ENCODE measurements at regions not wholly inside any gene's neighbourhood (a gene's known extent, or its start where the extent isn't known, plus 50 kb on each side); places are given as distances from the start of the nearest gene placed in this dataset.

- no peak for DNase-seq
Observed at GRCh38 chr6:149185799-149186357, 131.6 kb upstream of the TAB2 start.

DNA sequence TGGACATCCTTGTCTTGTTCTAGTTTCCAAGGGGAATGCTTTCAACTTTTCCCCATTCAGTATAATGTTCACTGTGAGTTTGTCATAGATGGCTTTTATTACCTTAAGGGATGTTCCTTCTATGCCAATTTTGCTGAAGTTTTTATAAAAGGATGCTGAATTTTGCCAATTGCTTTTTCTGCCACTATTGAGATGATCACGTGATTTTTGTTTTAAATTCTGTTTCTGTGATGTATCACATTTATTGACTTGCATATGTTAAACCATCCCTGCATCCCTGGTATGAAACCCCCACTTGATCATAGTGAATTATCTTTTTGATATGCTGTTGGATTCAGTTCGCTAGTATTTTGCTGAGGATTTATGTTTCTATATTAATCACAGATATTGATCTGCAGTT, 130.6 kb upstream of the TAB2 start:
- no peak for DNase-seq

DNA sequence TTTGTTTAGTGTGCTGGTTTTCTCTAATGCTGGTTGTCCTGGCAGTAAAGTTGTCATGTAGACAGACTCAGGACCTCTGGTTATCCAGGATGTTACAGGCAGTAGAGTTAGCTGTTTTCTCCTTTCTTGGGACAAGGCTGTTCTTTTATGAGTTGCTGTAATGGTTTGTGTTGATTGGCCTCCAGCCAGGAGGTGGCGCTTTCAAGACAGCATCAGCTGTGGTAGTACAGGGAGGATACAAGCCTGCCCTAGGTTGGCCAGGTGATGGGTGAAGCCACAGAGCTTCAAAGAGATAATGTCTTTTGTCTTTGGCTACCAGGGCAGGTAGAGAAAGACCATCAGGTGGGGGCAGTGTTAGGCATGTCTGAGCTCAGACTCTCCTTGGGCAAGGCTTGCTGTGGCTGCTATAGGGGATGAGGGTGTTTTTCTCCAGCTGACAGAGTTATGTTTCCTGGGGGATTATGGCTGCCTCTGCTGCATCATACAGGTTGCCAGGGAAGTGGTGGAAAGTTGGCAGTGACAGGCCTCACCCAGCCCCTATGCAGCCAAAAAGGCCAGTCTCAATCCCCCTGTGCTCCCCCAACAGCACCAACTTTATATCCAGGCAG, 127.2 kb upstream of the TAB2 start:
- peak; percentile 17 for DNase-seq

DNA sequence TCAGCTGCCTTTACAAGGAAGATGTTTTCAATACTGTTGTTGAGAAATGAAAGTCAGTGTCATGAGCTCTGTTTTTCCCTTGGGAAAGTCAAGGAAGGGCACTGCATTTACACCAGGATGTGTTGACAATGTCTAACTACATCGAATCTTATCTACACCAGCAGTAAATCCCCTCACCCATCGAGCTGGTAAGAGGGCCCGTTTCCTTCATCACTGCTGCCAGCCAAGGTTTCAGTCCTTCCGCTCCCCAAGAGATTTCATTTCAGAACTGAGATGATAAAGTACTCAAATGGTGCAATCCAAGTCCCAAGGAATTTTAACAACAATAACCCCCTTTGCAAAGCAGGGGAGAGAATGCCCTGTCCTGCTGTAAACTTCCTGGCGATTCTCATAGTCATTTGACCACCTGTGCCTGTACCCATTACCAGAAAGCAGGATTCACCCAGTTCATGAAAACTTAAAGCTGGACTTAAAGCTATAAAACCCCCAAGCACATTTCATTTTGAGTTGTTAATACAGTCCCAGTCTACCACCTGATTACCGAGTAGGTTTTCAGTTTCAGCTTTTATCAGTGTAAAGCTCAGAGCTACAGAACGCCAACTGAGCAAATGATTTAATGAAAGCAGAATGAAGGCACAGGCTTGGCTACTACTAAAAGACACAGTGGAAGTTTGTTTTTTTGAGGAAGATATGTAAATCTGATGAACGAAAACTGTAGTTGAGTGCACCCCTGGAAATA, 122.5 kb upstream of the TAB2 start:
- DNase-seq = no peak

DNA sequence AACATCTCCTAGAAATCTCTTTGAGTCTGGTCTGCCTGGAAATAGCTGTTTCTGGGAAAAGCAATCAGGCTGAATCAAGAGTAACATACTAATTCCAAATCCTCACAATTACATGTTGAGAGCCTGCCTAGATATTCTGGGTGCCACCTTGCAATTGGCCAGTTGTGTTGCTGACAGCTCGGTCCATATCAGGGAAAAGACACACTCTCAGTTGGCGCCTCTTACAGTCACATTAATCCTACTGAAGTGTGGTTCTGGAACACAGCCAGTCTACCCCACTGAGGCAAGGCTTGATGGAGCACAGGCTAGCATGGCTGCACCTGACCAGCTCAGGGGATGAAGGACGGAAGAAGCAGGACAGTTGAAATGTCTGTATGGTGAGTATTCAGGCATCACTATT, 121.4 kb upstream of the TAB2 start:
- DNase-seq = no peak

GRCh38 chr6:149197482-149197881, 120.0 kb upstream of the TAB2 start:
- no peak for DNase-seq

DNA sequence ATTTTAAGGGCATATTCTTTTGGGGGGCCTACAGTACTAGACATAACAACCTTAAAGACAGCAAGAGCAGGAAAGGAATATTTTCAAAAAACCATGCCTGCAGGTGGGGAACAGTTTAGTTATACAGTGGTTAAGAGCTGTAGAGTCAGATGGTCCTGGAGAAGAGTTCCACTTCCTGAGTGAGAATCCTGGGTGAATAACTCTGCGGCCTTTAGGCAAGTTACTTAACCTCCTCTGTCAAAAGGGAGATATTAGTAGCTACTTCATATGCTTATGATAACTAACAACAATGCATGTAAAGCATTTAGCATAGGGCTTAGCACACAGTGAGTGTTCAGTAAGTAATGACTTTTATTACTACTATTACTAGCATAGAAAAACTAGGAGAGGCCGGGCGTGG, 119.2 kb upstream of the TAB2 start:
- DNase-seq = no peak

DNA sequence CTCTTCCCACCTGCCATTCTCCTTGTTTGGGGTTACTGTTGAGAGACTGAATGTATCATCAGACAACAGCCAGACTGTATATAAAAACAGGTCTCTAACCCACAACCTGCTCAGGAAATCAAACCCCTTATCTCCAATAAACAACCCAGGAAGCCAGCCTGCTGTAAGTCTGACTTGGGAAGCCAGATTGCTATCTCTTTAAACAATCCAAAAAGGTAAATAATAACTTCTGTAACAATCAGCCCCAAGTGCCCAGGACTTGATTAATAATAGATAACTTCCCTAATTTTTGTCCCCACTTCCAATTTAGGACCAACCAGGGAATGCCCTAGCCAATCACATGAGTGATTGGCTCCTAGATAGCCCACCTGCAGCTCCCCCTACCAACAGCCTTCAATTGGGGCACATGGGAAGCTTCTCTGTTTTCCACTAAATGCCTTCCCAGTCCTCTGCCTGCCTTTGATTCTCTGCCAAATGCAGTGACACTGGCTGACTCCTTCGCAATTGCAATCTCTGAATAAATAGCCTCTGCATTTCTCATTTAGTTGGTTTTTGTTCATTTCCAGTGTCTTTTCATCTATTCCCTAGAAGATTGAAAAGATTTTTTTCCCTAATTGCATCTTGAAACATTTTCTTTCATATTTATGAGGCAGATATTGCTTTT, 117.1 kb upstream of the TAB2 start:
- no peak for DNase-seq

- no peak for DNase-seq
Observed at GRCh38 chr6:149201068-149201655, 116.3 kb upstream of the TAB2 start.

GRCh38 chr6:149202100-149202499, 115.4 kb upstream of the TAB2 start:
- DNase-seq = no peak

- no peak for DNase-seq
Observed at GRCh38 chr6:149202952-149203351, 114.6 kb upstream of the TAB2 start.

DNA sequence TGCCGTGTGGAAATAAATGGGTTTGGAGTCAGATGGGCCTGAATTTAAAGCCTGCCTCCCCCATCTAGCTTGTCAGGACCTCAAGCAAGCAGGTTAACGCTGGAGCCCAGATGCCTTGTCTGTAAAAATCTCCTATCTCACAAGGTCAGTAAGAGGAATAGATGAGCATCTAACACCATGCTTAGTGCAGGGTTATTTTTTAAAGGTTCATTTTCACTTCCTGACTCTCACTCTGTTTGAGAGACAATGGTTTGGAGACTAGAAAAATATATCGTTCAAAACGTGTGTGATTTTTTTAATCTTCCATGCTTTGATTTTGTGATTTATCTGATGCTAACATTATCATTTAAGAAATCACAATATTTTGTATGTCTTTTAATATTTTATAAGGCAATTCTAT, 114.0 kb upstream of the TAB2 start:
- DNase-seq = no peak

DNA sequence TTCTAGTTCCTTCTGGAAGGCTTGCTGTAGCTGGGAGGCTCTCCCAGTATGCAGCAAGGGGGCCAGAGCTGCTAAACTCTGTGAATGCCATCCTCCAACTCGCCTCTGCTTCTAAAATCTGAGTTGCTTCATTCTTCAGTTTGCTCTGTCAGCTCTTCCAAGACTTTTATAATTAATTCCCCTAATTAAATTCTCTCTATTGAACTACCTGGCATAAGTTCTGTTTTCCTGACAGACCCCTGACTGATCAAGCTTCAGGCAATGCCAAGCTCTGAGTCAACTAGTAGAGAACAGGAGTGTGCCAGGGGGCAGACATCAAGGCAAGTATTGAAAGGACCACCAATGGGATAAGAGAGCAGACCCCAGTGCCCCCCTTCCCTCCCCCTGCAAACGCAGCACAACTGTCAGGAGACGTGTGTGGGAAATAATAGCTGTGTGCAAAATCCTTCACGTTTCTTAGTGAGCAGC, 109.3 kb upstream of the TAB2 start:
- no peak for DNase-seq

DNA sequence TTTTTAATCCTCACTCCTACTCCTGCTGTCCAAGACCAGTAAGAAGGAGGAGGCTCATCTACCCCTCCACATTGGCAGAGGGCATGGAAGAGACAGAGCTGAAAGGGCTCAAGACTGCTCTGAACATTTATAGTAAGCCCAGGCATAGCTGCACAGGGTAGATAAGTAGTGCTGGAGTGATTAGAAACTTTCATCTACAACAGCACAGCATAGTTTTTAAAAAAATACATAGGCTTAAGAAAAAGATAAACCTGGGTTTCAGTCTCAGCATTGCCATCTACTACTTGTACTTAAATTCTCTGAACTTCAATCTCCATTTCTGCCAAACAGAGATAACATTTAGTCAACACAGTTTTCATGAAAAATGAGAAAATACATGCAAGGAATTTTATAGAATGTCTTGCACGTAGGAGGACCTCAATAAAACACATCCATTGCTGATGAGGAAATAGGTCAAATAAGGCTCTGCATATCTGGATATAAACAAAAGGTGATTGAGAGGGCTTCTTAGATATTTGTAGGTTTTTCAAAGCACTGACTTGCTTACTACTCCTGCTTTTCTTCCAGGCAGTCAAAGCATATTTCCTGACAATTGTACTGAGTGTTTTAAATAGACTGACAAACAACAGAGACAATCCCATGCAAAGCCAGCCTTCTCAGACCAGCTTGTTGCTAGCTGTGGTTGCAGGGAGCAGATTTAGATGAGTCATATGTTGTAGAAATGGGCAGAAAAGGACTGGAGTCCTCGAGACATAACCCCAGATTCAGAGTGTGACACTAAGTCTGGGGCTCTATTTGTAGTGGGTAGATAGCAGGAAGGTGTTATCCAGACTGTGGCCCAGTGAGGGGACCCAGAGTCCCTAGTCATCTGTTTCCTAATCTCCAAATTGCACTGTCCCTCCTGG, 107.4 kb upstream of the TAB2 start:
- peak; percentile 34 for DNase-seq

- peak; percentile 10 for DNase-seq
Observed at GRCh38 chr6:149211046-149211571, 106.4 kb upstream of the TAB2 start.

DNA sequence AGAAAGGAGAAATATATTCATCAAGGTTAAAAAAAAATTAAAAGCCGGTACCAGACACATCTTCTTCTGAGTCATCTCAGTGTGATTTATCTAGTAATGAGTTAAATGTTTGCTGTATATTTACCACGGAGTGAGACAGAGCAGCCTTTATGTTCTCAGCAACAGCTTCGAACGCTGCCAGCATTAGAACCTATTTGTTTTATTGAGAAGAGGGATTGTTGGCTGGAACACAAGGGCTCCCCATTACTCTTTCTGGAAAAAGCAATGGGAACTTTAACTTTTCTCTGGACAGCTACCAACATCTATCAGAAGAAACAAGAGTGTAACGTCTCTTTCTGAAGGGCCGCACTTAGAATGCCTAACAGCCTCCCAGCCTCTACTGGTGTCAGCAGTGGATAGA, 105.3 kb upstream of the TAB2 start:
- no peak for DNase-seq

- no peak for DNase-seq
Observed at GRCh38 chr6:149212892-149213801, 104.4 kb upstream of the TAB2 start.

DNA sequence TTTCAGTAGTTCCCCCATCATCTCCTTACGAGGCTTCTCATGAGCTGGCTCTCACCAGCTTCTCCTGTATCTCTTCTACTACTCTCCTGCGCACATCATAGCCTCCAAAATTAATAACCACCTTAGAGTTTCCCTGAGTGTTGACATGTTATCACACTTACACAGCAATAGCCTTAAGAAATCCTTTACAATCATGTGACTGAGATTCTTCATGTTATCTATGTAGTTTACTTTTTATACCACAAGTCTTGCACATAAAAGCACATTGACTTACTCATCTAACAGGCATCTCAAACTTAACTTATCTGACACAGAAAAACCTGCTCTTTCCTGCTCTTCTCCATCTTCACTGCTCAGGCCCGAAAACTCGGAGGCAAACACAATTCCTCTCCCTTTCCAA, 103.7 kb upstream of the TAB2 start:
- peak; percentile 26 for DNase-seq

GRCh38 chr6:149216459-149216858, 101.1 kb upstream of the TAB2 start:
- no peak for DNase-seq

DNA sequence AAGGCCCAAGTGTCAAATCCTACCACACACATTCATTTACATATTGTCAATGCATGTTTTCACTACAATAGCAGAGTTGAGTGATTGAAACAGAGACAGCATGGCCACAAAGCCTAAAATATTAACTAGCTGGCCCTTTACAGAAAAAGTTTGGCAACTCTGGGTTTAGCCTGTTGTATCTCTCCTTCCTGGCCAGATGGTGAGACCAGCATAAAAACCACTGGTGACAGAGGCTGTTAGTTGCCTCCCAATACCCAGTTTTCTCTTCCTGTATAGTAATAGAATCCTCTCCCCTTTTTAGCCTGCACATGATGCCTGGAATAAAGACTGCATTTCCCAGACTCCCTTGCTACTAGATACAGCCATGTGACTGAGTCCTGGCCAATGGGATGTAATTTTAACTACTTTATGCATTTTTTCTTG, 100.0 kb upstream of the TAB2 start:
- DNase-seq = no peak

GRCh38 chr6:149218471-149218870, 99.0 kb upstream of the TAB2 start:
- DNase-seq = no peak

Measured in fibroblast of skin of right biceps (primary cell).